ENCODE measurements at regions not wholly inside any gene's neighbourhood (a gene's known extent, or its start where the extent isn't known, plus 50 kb on each side); places are given as distances from the start of the nearest gene placed in this dataset.

- TF ChIP-seq ETV6 (CRISPR knock-in tag; conservative IDR thresholded peaks at IDR 0.05) (no peak), RNF2 (conservative IDR thresholded peaks at IDR 0.05; ENCODE audit: low read depth) (no peak), ELF1 (CRISPR knock-in tag; IDR thresholded peaks at IDR 0.05) (no peak), ZNF562 (CRISPR knock-in tag; IDR thresholded peaks at IDR 0.05; ENCODE audit: borderline replicate concordance) (no peak), ZNF318 (CRISPR knock-in tag; IDR thresholded peaks at IDR 0.05) (no peak), ZFP1 (CRISPR knock-in tag; IDR thresholded peaks at IDR 0.05) (no peak), NR0B2 (CRISPR knock-in tag; IDR thresholded peaks at IDR 0.05) (no peak)
- TF ChIP-seq, protein P1, sequence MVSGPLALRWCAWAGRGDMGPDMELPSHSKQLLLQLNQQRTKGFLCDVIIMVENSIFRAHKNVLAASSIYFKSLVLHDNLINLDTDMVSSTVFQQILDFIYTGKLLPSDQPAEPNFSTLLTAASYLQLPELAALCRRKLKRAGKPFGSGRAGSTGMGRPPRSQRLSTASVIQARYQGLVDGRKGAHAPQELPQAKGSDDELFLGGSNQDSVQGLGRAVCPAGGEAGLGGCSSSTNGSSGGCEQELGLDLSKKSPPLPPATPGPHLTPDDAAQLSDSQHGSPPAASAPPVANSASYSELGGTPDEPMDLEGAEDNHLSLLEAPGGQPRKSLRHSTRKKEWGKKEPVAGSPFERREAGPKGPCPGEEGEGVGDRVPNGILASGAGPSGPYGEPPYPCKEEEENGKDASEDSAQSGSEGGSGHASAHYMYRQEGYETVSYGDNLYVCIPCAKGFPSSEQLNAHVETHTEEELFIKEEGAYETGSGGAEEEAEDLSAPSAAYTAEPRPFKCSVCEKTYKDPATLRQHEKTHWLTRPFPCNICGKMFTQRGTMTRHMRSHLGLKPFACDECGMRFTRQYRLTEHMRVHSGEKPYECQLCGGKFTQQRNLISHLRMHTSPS (CRISPR knock-in tag; IDR thresholded peaks at IDR 0.05; ENCODE audit: low read depth) = no peak
Observed at GRCh38 chr5:124678468-124678867, 68.0 kb downstream of the ZNF608 start.
